OCI-LY1 (cell line): ENCODE measurements at regions not wholly inside any gene's neighbourhood (a gene's known extent, or its start where the extent isn't known, plus 50 kb on each side); places are given as distances from the start of the nearest gene placed in this dataset.

Experiments
- CTCF ChIP-seq: fragments of 200-600 bp; sonication (generic), shearing (Covaris generic); IDR thresholded peaks from 2 replicates; pipeline ENCODE4 v1.5.1; 2017; ENCODE audit warnings: mild to moderate bottlenecking, antibody characterized with exemption, low read length, moderate library complexity, mixed read lengths
- EZH2 ChIP-seq: fragments of 200-600 bp; sonication (generic), shearing (Covaris generic); IDR thresholded peaks from 2 replicates; pipeline ENCODE4 v1.8.0; 2017; ENCODE audit warnings: borderline replicate concordance, mixed run types, mild to moderate bottlenecking, antibody characterized with exemption, low read length, moderate library complexity, mixed read lengths

GRCh38 chr20:10951904-10952303 is 278.1 kb upstream of the JAG1 start:
- TF ChIP-seq EZH2, result no peak
- no peak for TF ChIP-seq CTCF
